ENCODE measurements at regions not wholly inside any gene's neighbourhood (a gene's known extent, or its start where the extent isn't known, plus 50 kb on each side); places are given as distances from the start of the nearest gene placed in this dataset.
"Not testable (repeated sequence)": the region's sequence is repeated elsewhere in the genome, so short reads cannot be mapped to it uniquely, and the experiment has no call there.

DNA sequence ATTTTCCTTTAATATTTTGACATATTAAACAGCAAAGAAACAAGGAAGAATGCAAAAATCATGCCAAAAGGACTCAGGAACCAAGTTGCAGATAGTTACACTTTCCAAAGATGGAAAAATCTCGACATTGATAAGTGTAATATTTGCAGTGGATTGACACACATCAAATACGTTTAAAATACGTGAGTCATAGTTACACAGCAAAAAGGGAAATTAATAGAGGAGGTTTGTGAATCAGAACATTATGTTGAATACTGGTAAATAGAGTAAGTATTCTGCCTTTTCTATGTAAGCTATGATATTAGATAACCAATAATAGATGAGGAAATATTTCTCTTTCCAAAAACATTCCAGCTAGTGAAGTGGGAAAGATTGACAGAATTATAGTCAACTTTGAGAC, 1761.3 kb upstream of the IGFBP7 start:
- DNase-seq, result no peak

DNA sequence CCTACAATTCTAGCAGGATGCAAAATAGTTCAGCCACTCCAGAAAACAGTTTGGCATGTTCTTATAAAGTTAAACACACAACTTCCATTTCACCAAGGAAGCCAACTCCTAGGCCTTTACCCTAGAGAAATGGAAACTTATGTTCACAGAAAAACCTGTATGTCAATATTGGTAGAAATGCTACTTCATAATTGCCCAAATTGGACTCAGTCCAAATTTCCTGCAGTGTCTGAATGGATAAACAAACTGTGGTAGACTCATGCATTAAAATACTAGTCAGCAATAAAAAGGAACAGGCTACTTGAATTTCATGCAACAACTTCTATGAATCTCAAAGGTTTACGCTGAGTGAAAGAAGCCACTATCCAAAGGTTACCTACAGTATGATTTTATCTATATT, 1738.8 kb upstream of the IGFBP7 start:
- DNase-seq, result no peak

DNA sequence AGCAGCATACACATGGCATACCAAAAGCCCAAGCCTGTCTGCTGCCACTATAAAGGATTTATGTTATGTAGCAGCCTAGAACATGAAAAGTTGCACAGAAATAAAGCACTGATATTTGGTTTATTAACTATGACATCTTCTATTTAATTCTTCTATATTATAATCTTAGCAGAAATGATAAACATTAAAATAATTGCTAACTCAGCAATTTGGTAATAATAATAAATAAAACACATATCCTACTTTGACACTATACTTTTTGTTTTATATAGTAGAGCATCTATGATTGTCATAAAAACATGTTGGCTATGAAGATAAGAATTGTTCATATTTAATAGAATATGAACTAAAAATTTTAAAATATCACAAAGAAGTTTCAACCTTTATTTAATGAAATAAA, 1733.3 kb upstream of the IGFBP7 start:
- no peak for DNase-seq

DNA sequence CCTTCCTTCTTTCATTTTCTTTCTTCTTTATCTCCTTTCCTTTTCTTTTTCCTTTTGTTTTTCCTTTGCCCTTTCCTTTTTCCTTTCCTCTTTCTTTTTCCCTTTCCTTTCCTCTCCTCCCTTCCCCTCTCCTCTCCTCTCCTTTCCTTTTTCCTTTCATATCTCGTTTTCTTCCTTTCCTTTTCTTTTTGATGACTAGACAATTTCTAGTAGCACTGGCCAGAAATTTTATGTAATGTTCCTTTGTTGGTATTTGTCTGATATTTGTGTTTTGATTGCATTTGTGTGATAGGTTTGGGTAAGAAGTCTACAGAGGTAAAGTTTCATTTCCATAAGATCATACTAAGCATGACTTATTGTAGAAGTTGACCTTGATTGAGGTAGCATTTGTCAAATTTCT, 1722.9 kb upstream of the IGFBP7 start:
- no peak for DNase-seq

DNA sequence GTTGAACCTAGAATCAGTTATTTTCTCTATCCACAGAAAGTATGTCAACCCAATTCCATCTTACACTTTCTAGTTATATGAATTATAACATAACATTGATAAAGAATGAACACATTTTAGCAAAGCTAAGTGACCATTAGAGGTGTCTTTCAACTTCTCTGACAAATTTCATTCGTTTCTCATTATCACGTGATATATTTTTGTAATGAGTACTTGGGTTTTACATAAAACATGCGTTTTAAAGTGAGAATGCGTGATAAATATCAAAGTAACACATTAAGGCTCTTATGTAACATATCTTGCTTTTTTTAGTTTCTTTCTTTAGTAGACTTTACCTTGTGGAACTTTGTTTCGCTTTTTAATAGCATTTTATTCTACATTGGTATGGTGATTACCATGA, 1715.1 kb upstream of the IGFBP7 start:
- DNase-seq, result no peak

DNA sequence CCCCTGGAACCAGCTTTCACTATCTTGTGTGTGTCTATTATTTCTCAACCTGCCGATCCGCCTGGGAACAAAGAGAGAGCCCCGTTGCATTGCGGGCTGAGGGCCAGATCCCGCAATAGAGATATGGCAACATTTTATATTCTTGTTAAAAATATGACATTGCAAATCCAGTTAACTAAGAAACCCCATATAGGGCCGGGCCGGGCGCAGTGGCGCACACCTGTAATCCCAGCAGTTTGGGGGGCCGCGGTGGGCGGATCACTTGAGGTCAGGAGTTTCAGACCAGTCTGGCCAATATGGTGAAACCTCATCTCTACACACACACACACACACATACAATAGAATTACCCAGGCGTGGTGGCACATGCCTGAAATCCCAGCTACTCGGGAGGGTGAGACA, 1708.4 kb upstream of the IGFBP7 start:
- not testable (repeated sequence) for DNase-seq

DNA sequence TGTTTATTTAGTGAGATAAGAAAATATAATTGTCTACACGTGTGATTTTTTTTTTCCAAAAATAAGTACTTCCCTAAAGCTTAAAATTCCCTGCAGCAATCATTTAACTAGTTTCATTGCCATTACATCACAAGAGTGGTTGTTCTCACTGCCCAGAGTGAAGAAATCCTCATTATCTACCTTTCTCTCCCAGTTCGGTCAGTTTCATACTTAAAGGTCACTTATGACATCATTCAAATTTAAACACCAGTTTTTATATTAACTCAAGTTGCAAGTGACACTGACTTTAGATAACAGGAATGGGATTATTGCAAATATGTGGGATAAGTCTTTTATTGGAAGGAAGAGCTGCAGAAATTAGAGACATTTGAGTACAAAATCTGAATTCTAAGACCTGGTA, 1699.8 kb upstream of the IGFBP7 start:
- DNase-seq, result no peak

DNA sequence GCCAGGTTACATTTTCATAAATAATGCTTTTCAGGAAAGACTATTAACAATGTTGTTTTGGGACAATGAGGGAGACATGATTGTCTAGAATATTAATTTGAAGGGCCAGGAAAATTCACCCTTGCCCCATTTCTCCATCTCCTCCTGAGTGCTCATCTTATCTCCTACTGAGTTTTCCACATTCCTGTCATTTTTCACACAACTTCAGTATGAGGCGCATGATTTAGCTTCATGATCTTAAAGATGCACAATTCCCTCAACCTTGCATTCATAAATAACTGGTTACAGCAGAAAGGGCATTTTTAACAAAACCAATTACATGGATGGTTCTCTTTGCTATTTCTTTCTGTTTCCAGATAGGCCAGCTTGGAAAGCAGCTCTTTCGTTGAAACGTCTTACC, 1699.2 kb upstream of the IGFBP7 start:
- no peak for DNase-seq

DNA sequence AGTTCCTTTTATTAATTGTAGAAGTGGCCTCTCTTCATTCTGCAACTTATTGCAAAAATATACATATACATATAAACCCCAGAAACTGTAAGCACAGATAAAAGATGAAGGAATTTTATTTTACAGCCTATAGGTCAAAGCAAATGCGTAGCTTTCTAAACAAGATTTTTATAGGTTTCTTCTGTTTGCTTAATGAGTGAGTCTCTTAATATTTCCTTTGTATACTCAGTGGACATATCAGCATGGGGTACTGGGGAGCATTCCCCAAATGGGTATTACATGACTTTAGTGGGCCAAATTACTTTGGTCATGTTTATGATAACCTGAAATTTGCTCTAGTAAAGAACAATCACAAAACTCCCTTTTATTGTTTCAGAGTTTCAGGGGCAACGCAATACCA, 1698.6 kb upstream of the IGFBP7 start:
- no peak for DNase-seq

DNA sequence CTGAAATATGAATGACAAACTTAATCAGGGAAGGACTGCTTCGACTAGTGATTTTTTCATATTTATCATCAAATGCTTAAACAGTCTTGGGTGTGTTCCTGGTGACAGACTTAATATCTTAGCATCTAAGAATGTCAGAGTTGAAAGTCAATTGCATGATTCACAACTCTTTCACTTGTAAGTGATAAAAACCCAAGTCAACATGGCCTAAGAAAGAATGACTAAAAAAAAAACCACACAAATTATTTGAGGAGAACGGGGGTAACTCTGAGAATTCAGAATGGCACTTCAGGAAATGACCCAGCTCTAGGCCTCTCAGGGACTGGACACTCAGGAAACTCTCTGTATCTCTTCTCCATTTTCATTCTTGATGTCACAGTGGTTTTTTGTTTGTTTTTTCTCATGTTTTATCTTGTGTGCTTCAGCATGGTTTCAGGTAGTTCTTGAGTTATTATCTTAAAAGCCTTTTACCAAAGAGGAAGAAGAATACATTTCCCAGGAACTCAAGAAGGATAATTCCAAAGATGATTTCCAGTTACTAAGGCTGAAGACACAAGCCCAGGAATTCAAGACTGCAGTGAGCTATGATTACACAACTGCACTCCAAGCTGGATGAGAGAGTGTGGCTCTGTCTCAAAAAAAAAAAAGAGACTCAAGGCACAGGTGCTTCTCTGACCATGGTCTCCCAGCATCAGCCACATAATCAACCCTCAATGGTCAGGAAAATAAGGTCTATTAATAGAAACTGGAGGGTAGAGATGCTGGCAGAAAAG, 1697.8 kb upstream of the IGFBP7 start:
- DNase-seq, result no peak

DNA sequence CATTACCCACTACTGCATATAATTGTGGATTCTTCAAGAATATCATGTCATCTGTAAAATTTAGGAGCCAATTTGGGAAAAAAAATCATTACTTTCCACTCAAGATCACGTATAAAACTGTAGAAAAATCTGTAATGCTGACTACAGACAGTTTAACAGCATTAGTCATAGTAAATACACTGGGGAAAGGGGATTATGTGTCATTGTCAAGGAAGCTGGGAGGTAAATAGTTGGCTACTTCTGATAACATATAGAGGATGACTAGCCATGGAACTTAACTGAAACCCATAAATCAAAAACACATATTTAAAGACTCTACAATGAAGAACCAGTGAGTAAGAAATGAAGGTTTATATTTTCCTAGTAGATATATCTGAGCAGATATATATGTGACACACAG, 1666.4 kb upstream of the IGFBP7 start:
- no peak for DNase-seq

DNA sequence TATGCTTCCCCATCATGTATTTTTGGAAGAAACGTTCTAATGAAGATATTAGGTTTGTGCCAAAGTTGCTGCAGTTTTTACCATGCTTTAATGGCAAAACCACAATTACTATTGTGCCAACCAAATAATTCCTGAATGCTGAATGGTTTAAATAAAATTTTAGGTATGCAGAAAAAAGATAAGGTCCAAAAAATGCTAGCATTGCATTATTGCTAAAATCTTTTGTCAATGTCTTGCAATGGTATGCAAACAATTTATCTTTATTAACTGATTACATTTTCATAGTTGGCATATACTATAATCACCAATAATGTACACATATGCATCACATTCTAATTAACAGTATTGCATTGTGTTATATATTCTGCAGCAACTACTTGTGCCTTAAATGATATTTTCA, 1657.4 kb upstream of the IGFBP7 start:
- no peak for DNase-seq

DNA sequence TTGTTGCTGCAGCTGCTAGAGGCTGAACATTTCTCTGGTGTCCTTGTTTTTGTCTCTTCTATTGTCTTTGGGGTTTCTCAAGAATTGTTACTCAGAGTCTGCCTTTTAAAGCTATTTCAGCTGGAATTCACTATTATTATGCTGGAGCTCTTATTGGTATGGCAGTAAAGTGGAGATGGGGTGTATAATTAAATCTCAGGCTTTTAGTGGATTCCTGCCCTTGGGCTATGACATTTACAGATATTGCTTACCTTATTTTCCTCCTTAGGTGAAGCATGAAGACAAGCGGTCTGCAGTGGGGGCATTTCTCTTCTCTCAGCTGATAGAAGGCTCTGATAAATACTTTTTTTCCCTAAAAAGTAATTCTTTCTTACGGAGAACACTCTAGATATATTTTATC, 1656.6 kb upstream of the IGFBP7 start:
- DNase-seq, result no peak

DNA sequence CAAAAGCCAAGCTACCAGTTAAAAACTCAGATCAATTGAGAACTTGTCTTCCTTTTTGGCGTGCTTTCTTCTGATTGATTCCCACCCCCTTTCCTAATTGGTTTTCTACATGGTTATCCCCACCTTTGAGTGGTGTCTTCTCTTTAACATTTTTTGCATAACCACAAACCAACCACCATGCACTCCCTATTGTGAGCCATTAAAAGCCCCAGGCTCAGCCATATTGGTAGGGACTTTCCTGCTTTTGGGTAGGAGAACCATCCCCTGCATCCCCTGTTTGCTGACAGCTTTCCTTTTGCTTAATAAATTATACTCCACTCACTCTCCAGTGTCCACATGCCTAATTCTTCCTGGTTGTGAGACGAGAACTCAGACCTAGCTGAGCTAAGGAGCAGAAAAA, 1651.4 kb upstream of the IGFBP7 start:
- no peak for DNase-seq

DNA sequence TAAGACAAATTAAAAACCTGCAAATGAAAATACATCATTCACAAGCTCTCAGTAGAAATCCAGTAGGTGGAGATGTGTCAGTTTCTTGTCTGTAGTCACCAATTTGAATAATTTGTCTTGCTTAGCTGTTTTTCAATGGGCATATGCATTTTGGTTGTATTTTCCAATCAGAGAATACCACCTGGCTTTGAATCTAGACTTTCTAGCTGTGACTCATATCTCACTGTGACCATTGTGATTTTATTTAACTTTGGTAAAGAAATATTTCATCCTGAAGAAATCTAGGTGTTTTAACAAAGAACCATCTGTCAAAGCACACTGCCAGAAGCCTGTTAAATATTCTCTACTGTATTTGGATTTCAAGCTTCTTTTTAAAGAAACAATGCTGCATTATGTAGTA, 1650.6 kb upstream of the IGFBP7 start:
- no peak for DNase-seq

DNA sequence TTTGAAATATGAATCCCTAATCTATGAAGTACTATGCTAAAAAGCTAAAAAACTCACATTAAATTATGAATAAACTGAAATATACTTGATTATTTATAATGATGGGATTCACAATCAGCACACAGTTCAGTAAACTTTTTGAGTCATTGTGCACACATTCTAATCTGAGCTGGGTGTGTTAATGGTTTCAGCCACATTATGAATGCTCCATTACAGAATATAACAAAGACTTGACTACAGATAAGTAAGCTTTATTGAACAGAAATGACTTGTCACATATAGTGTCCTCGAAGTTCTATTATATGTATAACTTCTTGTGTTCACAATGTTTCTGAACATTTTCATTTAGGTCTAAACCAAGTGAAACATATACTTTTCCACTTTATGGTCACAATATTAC, 1649.9 kb upstream of the IGFBP7 start:
- no peak for DNase-seq

DNA sequence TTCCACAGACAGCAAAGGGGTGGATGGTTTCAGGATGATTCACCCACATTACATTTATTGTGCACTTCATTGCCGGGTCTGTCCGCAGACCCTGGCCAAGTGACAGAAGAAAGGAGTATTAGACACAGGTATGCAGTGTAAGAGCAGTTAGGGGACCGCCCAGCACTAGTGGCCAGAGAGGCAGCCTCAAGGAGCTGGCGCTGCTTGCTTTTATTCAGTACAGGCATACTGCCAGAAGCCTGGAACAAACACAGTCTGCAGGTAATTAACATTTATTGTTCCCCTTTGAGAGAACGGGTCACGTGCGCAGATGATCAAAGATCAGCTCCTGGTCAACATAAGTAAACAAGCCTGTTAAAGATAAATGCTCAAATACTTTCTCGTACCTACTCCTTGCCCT, 1639.0 kb upstream of the IGFBP7 start:
- no peak for DNase-seq

DNA sequence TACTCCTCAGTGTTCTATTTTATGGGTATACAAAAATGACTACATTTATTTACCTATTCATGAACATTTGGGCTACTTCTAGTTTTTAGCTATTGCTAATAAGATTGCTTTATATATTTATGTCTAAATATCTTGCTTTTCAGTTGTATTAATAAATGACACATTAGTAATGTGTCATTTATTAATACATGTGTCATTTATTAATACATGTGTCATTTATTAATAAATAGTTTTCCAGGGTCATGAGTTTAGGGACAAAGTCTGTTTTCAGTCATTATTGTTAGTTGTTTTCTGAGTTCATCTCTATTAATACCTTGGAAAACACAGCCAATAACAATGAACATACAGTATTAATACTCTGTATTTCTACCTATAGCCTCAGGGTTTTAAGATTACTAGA, 1630.7 kb upstream of the IGFBP7 start:
- no peak for DNase-seq

DNA sequence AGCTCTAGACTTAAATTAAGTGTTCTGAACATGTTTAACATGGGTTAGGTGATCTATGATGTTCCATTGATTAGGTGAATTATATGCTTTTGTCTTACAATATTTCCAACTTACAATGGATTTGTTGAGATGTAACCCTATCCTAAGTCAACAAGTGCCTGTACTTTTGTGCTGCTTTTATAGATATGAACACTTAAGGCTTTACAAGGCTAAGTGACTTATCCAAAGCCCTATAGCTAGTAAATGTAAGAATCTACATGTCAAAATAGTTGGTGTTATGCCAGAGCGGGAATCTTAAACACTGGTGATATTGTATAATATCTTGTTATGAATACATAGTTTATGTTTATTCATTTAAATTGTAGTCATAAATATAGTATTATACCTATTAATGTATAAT, 1629.1 kb upstream of the IGFBP7 start:
- no peak for DNase-seq

DNA sequence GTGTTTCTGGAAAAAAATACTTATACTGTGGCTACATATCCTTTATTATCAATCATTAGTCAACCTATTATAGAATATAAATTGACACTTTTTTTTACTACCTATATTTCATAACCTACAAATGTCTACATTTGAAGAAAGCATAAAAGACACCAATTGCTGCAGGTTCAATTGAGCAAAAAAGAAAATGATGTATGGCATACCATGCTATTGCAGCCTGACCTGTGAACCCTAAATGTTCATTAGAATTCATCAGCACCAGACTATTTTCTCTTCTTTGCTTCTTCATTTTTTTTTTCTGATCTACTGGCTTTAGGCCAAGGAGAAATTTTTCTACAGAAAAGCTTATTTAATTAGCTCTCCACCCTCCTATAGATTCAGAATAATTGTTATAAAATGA, 1628.2 kb upstream of the IGFBP7 start:
- no peak for DNase-seq

DNA sequence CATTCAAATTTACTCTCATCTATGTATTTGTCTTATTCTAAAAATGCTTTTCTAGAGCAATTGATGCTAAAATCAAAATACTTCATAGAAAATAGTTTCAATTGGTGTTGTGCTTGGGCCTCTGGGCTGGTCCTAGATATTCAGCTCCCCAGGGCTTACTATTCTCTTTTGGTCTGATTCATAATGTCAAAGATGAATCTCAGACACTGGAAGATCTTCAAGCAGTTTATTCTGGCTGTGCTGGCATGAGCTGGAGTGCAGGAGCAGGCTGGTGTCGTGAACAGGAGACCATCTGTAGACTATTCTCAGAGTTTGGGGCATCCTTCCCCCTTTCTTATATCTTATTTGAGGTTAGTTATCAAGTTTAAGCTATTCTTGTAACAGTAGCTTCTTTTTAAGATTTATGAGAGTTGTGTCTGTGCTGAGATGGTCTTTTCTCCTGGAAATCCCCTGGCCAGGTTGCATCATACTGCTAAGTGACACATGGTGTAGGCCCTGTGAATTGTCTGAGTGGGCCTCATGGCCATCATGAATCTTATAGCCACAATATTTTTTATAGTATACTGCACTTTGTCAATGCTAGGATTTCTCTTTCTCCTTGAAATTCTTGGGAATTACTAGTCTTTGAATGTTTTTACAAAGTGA, 1624.0 kb upstream of the IGFBP7 start:
- DNase-seq, result no peak

DNA sequence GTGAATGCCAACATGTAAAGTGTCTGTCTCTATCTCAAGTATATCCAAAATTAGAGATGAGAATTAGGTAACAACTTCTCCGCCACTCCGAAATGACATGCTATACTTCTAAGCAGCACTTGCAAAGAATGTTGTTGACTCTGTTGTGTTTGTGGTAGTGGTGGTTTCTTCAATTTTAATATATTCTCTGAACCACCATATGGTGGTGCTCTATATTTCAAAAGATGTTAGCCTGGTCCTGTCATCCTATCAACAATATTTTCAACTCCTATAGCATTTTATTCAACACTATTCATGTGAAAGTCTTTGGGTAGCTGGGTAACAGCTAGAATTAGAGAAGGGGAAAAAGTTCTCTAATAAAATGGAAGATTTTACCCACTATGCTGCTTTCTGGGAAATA, 1622.8 kb upstream of the IGFBP7 start:
- DNase-seq, result no peak

DNA sequence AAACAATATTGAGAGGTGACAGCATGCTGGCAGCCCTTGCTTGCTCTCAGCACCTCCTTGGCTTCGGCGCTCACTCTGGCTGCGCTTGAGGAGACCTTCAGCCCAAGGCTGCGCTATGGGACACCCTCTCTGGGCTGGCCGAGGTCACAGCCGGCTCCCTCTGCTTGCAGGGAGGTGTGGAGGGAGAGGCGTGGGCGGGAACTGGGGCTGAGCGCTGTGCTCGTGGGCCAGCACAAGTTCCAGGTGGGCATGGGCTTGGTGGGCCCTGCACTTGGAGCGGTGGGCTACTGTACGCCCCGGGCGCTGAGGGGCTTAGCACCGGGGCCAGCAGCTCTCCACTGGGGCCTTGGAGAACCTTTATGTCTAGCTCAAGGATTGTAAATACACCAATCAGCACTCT, 1613.8 kb upstream of the IGFBP7 start:
- DNase-seq, result no peak

DNA sequence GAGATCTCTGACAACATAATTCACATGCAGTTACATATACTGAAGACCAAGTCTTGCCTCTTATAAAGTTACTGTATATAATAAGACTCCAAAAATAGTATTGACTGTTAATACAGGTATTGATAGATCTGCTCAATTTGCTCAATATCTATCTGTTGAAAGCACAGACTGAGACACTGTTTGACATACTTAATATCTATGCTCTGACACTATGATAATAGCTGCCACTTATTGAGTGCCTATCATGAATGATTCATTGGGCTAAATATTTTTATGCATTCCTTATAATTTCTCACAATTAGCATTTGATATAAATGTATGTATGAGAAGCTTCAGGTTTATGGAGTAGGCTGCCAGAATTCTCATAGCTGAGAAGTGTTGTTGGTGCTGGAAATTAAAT, 1600.9 kb upstream of the IGFBP7 start:
- DNase-seq, result no peak

DNA sequence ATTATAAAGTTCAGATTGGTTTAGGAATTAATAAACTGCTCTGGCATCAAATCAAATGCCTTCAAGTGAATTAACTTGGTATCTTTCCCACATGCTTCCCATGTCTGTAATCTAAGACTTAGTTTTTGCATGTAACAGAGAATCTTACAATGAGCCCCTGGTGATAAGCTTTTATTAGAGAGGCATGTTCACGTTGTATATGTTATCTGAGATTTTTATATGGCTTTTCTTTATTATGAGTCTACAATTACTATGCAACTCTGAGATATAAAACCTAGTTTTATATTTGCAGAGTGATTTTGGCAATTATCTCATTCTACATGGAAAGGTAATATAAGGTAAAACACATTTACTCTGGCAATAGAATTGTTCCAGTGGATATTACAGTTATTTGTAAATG, 1578.4 kb upstream of the IGFBP7 start:
- no peak for DNase-seq

Measured in activated CD4-positive, CD25-positive, alpha-beta regulatory T cell (primary cell).